Right lobe of liver (tissue), 6 donors: ENCODE measurements at regions not wholly inside any gene's neighbourhood (a gene's known extent, or its start where the extent isn't known, plus 50 kb on each side); places are given as distances from the start of the nearest gene placed in this dataset.
"Not testable (repeated sequence)": the region's sequence is repeated elsewhere in the genome, so short reads cannot be mapped to it uniquely, and the experiment has no call there.

ENCODE experiments used
- ATAC-seq, 4 donors: fragments of 200-7000 bp; cut with Tn5 transposase; one replicate each; pipeline ENCODE4 v1.9.1; 2020; ENCODE audit warnings: mild to moderate bottlenecking in 4 of 4, moderate library complexity in 4 of 4
- DNase-seq, 3 donors: peaks; one replicate each; pipeline ENCODE4 v3.0.0-alpha.2; 2020
- H3K27ac ChIP-seq, 3 donors: fragments of 200-600 bp; one replicate each; pipeline ENCODE4 v1.8.0; 2022
- H3K27me3 ChIP-seq, 2 donors: fragments of 200-600 bp; one replicate each; pipeline ENCODE4 v1.8.0; 2022
- H3K36me3 ChIP-seq, 4 donors: fragments of 200-600 bp; sonication (generic) in 1 of 4; one replicate each; pipeline versions ENCODE4 v1.5.1 to v1.8.0; 2017 to 2022; ENCODE audit warnings: control low read depth in 1 of 4
- H3K4me1 ChIP-seq, 4 donors: fragments of 200-600 bp; sonication (generic) in 1 of 4; one replicate each; pipeline versions ENCODE4 v1.5.1 to v1.8.0; 2017 to 2022; ENCODE audit warnings: control low read depth in 1 of 4
- H3K4me3 ChIP-seq, 3 donors: fragments of 200-600 bp; one replicate each; pipeline ENCODE4 v1.8.0; 2022
- H3K9me3 ChIP-seq, 4 donors: fragments of 200-600 bp; sonication (generic) in 1 of 4; one replicate each; pipeline versions ENCODE4 v1.5.1 to v1.8.0; 2017 to 2022; ENCODE audit warnings: control low read depth in 1 of 4
- POLR2A ChIP-seq: fragments of 450-650 bp; IDR thresholded peaks from one replicate; pipeline ENCODE4 v1.6.1; 2017; ENCODE audit warnings: antibody characterized with exemption, mild to moderate bottlenecking
- WGBS: methylation state at CpG from one replicate; pipeline ENCODE4 v1.1.6; 2018; ENCODE audit warnings: low coverage, low lambda C conversion rate; ENCODE audit not compliant: insufficient coverage; ENCODE audit errors: missing lambda C conversion rate; 5-methylcytosine and 5-hydroxymethylcytosine counted together
- intact Hi-C, 2 donors: fragments of 100-400 bp; cut with DNase I; formaldehyde crosslinking; loops; one replicate each; pipeline versions ENCODE4 v1.11.2 to v1.14.1; 2022
- TF ChIP-seq, protein P1 (sequence below), 4 donors: fragments of 200-600 bp in 3 of 4; fragments of 450-650 bp in 1 of 4; IDR thresholded peaks; one replicate each; pipeline versions ENCODE4 v1.5.1 to v1.8.0; 2016 to 2022; ENCODE audit warnings: antibody characterized with exemption in 4 of 4, mild to moderate bottlenecking in 2 of 4
- donor health status: DM: no; HTN: yes; CAD: no.
- donor health status: DM: no; HTN: no; CAD: no.
- donor health status: DM: no; HTN: no; CAD: no.
- donor health status: DM: no; HTN: yes; CAD: no.
- donor health status: DM: no; HTN: yes; CAD: no.

DNA sequence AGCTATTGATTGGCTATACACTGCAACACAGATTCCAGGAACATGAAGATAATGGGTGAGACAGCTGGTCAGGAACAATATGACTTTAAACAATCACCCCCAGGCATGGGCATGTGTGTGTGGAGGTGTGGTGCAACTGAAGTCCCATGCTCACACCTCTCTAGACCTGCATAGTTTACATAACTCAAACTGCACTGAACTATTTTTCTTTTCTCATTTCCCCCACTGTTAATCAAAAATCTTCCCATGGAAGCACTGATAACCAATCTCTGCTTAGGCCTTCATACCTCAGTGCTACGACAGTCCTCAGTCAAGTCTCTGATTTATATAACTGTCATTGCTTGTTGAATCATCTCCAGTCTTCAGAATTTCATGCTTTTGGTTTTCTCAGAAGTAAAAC lies 600.2 kb downstream of the NTRK3 start:
- WGBS: 29% methylated on average over 1 of the region's 1 CpG
- no peak for ATAC-seq
- Histone ChIP-seq H3K27me3 (no peaks in the 10 kb centered on the region), H3K27ac (no peak overlapping the region), H3K4me1 (no peaks in the 10 kb centered on the region), H3K36me3 (no peaks in the 10 kb centered on the region), H3K4me3 (no peak overlapping the region), H3K9me3 (no peaks in the 10 kb centered on the region)
- TF ChIP-seq POLR2A: no peak
- TF ChIP-seq, protein P1, sequence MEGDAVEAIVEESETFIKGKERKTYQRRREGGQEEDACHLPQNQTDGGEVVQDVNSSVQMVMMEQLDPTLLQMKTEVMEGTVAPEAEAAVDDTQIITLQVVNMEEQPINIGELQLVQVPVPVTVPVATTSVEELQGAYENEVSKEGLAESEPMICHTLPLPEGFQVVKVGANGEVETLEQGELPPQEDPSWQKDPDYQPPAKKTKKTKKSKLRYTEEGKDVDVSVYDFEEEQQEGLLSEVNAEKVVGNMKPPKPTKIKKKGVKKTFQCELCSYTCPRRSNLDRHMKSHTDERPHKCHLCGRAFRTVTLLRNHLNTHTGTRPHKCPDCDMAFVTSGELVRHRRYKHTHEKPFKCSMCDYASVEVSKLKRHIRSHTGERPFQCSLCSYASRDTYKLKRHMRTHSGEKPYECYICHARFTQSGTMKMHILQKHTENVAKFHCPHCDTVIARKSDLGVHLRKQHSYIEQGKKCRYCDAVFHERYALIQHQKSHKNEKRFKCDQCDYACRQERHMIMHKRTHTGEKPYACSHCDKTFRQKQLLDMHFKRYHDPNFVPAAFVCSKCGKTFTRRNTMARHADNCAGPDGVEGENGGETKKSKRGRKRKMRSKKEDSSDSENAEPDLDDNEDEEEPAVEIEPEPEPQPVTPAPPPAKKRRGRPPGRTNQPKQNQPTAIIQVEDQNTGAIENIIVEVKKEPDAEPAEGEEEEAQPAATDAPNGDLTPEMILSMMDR (IDR thresholded peaks at IDR 0.05): no peak
- intact Hi-C loops: no loop called here
- no peak for DNase-seq

GRCh38 chr15:87653646-87654045 lies 602.9 kb downstream of the NTRK3 start:
- H3K9me3 ChIP-seq: no peaks in the 10 kb centered on the region
- no peaks in the 10 kb centered on the region for H3K36me3 ChIP-seq
- no peaks in the 10 kb centered on the region for H3K4me1 ChIP-seq
- no peak overlapping the region for H3K27ac ChIP-seq
- TF ChIP-seq, protein P1 (IDR thresholded peaks at IDR 0.05): no peak
- TF ChIP-seq POLR2A: no peak
- 45% methylated on average over 1 of the region's 1 CpG for WGBS
- ATAC-seq (no peak), DNase-seq (no peak)
- H3K27me3 ChIP-seq: no peaks in the 10 kb centered on the region
- H3K4me3 ChIP-seq: no peak overlapping the region
- intact Hi-C loops: no loop called here

GRCh38 chr15:87649175-87649574 lies 607.4 kb downstream of the NTRK3 start:
- Histone ChIP-seq H3K27ac (no peak overlapping the region), H3K9me3 (no peaks in the 10 kb centered on the region), H3K4me1 (no peaks in the 10 kb centered on the region), H3K4me3 (no peak overlapping the region), H3K27me3 (no peaks in the 10 kb centered on the region), H3K36me3 (no peaks in the 10 kb centered on the region)
- WGBS: 49% methylated on average over 4 of the region's 4 CpGs
- intact Hi-C loops: no loop called here
- DNase-seq: no peak
- TF ChIP-seq, protein P1 (IDR thresholded peaks at IDR 0.05): no peak
- TF ChIP-seq POLR2A: no peak
- no peak for ATAC-seq

DNA sequence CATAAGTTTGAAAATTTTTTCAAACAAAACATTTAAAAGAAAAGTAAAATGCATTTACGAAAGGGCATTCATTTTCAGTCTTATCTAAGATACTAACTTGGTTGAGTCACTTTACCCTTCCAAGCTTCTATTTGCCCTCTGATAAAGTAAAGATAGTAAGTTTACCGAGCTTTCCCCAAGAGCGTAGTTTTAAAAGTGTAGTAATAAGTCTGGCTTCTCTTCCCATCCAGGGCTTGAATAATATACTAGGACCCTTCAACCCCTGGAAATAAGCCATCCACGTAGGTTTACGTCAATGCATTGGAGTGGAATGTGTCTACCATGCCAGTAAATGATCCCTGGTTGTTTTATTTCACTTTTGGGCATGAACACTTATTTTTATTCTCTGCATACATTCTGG lies 608.3 kb downstream of the NTRK3 start:
- Histone ChIP-seq H3K27ac (no peak overlapping the region), H3K27me3 (no peaks in the 10 kb centered on the region), H3K36me3 (no peaks in the 10 kb centered on the region), H3K4me3 (no peak overlapping the region), H3K4me1 (no peaks in the 10 kb centered on the region), H3K9me3 (no peaks in the 10 kb centered on the region)
- intact Hi-C loops: no loop called here
- no peak for DNase-seq
- 17% methylated on average over 5 of the region's 5 CpGs for WGBS
- ATAC-seq: no peak
- TF ChIP-seq, protein P1 (IDR thresholded peaks at IDR 0.05): no peak
- no peak for TF ChIP-seq POLR2A

GRCh38 chr15:87645723-87646122 lies 610.8 kb downstream of the NTRK3 start:
- Histone ChIP-seq H3K27me3 (no peaks in the 10 kb centered on the region), H3K9me3 (no peaks in the 10 kb centered on the region), H3K4me1 (no peaks in the 10 kb centered on the region), H3K36me3 (no peaks in the 10 kb centered on the region), H3K4me3 (no peak overlapping the region), H3K27ac (no peak overlapping the region)
- 31% methylated on average over 2 of the region's 5 CpGs for WGBS
- intact Hi-C loops: no loop called here
- no peak for DNase-seq
- no peak for TF ChIP-seq POLR2A
- TF ChIP-seq, protein P1 (IDR thresholded peaks at IDR 0.05): no peak
- ATAC-seq: no peak

DNA sequence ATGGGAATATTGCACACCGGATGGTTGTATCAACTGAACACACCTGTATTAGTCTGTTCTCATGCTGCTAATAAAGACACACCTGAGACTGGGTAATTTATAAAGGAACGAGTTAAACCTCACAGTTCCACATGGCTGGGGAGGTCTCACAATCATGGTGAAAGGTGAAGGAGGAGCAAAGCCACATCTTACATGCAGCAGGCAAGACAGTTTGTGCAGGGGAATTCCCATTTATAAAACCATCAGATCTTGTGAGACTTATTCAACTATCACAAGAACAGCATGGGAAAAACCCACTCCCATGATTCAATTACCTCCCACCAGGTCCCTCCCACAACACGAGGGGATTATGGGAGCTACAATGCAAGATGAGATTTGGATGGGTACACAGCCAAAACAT lies 613.5 kb downstream of the NTRK3 start:
- 30% methylated on average over 3 of the region's 3 CpGs for WGBS
- H3K27me3 ChIP-seq: not testable (repeated sequence)

More for the DNA sequence above, 613.5 kb downstream of the NTRK3 start:
- H3K36me3 ChIP-seq, intact Hi-C loops, H3K4me3 ChIP-seq, H3K9me3 ChIP-seq, DNase-seq, ATAC-seq, H3K27ac ChIP-seq, H3K4me1 ChIP-seq: not testable (repeated sequence)
